ENCODE measurements at regions not wholly inside any gene's neighbourhood (a gene's known extent, or its start where the extent isn't known, plus 50 kb on each side); places are given as distances from the start of the nearest gene placed in this dataset.

GRCh38 chr14:22434901-22435550 is 154.0 kb downstream of the DAD1 start:
- TF ChIP-seq CTCF (IDR thresholded peaks at IDR 0.05; ENCODE audit: low read depth, low read length) (no peak), EZH2phosphoT487 (IDR thresholded peaks at IDR 0.05; ENCODE audit: low read depth) (no peak)

Measured in OCI-LY3 (cell line).